NCI-H446 treated with DMSO at 0.1 percent for 48 hours (cell line): ENCODE measurements at regions not wholly inside any gene's neighbourhood (a gene's known extent, or its start where the extent isn't known, plus 50 kb on each side); places are given as distances from the start of the nearest gene placed in this dataset.
"Not testable (repeated sequence)": the region's sequence is repeated elsewhere in the genome, so short reads cannot be mapped to it uniquely, and the experiment has no call there.

ENCODE experiments used
- DNase-seq: peaks from one replicate; lab custom pipeline; 2025; lab: John Stamatoyannopoulos, UW

DNA sequence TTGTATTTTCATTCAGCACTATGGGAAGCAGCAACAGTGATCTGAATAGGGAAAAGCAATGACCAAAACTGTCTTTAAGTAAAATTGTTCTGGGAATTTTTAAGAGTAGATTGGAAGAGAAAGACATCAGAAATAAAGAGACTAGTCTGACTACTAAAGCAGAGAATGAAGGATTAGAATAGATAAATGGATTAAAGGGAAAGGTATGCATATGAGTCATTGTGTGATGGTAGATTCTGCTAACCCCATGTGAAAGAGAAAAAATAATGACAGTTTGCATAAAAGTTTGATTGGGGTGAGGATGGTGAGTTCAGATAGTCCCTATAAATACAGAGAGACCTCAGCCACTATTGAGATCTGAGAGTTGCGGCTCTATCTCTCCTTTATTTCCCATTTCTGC lies 139.6 kb upstream of the DCC start:
- DNase-seq: no peak

- no peak for DNase-seq
Observed at GRCh38 chr18:52200921-52201663, 138.9 kb upstream of the DCC start.

DNA sequence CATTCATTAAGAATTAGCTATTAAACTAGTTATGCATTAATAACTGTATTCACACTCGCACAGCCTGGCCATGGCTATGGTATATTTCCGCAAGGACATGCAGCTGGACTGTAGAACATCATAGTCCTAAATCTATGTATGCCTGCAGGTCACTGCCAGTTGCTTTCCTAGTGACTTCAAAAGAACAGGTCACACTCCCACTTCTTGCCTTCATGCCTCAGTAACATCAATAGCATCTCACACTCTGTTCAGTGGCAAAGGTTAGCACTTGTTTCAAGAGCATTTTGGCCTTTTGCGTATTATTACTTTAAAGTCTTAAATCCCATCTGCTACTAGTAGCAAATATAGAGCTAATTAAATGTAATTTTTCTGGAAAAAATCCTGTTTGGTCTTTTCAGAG lies 131.4 kb upstream of the DCC start:
- DNase-seq: no peak

GRCh38 chr18:52216109-52216508 lies 123.9 kb upstream of the DCC start:
- no peak for DNase-seq

DNA sequence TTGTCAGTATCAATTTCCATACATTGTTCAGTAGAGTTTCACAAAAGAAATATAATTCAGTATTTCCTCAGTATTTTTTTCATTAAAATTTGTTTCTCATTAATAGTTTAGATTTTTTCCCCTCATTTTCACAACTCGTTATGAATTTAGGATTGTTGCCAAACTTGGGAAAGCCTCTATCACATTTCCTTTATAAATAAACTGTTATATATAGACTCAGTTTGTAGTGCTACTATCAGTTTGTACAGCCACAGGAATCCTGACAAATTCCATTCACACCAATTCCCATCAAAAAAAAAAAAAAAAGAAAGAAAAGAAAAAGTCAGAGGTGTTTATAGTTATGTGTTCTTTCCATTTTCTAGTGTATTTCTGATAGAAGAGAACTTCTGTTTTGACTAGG lies 123.3 kb upstream of the DCC start:
- DNase-seq: no peak

GRCh38 chr18:52219102-52219501 lies 120.9 kb upstream of the DCC start:
- no peak for DNase-seq

DNA sequence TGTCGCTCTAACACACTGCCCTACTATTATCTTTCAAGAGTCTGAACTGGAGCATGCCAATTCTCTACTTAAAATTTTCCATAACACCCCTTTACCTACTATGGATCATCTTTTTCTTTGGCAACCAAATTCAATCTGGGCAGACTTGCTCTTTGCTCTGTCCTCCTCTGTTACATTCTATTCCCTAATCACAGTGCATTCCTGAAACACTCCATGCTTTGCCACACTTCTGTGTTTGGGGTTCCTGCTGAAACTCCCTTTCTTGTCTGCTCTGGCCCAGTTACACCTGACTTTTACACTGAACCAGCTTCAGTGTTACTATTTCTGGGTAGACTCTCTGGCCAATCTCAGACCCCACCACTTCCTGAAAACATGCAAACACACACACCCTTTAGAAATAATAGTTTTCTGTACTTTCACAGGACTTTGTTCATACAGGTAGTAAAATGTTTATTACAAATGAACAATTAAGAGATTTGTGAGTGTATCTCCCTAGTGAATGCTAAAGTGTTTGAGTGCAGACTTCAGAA lies 119.9 kb upstream of the DCC start:
- DNase-seq: no peak

GRCh38 chr18:52222211-52222610 lies 117.8 kb upstream of the DCC start:
- DNase-seq: no peak

DNA sequence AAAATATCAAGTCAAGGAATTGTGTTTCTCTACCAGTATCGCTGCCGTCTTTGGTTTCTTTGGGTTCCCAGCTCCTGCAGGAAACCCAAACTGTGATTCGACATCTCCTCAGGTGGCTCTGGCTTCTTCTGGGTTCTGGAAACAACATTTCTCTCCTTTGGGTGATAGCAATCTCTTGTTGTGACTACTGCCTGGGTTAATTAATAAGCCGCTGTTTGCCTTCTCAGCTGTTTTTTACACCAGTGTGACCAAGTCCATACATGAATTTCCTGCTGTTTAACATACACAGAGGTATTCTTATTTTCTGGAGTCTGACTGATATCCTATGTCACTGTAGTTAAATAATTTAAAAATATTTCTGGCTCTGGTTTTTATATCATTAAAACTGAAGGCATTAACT lies 112.5 kb upstream of the DCC start:
- DNase-seq: no peak

- DNase-seq: no peak
Observed at GRCh38 chr18:52228166-52228565, 111.8 kb upstream of the DCC start.

- no peak for DNase-seq
Observed at GRCh38 chr18:52236131-52236530, 103.9 kb upstream of the DCC start.

DNA sequence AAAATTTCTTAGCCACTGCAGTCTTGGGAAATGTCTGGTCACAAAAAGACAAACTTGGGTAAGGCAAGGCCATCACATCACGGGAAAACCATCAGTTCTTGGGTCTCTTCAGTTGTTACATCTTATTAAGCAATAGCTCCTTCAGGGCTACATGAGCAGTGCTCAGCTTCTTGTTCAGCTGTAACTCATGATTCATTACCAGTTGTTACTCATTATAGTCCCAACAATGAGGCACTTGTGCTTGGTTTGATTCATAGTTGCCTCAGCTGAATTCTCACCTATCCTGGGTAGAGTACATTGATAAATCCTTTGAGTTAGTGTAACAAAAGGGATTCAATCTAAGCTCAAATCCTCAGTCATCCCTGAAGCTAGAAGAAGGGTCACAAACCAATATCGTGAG lies 102.4 kb upstream of the DCC start:
- no peak for DNase-seq

DNA sequence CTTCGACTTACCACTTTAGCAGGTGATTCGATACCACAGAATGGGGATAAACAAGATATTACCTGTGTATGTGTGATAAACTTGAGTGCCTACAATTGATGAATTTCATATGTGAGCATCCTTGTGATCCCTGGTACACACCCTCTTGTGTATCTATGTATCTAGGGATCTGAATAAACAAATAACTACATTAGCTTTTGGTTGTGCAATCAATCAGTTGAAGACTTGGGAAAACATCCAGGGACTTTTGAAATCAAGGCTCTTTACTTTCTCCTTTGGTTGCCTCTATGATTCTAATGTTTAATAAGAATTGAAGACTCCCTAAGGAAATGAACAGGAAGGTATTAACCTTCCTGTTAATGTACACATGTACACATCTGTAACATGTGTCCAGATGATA lies 97.3 kb upstream of the DCC start:
- no peak for DNase-seq

- no peak for DNase-seq
Observed at GRCh38 chr18:52244658-52245057, 95.3 kb upstream of the DCC start.

DNA sequence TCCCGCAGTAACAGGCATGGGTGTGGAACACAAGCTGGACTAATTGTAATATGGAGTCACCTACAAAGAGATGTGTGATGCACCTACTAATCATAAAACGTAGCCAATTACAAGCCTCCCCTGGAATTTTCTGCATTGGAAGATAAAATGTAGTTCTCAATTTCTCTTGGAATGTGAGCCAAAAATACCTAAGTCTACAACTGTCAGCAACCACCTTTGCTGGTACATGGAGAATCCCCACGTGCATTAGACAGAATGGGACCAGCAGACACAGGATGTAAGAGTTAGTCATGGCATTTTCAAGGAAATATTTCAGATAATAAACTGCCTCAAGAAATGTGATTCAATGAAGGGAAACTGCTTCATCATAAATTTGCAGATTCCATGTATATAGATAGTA lies 85.6 kb upstream of the DCC start:
- DNase-seq: no peak

DNA sequence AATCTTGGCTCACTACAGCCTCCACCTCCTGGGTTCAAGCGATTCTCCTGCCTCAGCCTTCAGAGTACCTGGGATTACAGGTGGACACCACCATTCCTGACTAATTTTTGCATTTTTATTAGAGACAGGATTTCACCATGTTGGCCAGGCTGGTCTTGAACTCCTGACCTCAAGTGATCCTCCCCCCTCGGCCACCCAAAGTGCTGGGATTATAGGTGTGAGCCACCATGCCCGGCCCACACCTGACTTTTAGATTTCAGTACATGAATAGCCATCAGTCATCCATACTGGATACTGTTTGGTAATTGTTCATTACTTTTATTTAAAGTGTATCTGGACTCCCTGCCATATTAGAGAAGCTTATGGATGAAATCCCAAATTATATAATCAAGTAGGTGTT lies 82.6 kb upstream of the DCC start:
- DNase-seq: not testable (repeated sequence)

DNA sequence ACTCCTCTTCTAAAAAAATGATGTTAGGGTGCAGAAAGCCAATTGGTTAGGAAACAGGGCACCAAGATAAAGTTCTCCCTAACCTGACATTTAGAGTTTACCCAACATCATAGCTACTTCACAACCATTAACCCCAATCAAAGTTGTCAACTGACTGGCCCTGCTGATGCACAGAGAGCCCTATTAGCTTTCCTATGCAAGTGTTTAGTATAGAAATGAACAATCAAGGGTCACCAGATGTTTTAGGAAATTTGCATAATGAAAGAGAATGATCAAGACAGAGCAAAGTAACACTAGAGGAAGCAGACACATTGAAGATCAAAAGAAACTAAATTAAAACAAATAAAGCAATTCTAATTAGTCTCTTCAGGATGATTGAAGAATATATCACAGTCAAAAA lies 64.2 kb upstream of the DCC start:
- DNase-seq: no peak

DNA sequence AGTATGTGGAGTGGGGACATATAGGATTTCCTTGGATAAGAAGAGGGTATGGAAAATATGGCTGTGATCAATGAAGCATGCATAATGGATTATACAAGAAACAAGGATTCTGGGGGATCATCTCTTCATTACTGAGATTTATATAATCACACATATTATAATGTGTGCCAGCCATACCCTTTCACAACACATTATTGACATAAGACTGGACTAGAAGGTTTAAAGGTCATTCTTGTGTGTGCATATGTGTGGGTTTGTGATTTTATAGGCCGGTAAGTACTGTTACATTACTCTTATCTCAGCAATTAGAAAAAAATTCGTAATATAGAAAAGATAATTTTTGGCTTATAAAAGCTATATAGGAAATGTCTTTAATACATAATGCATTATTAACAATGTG lies 62.2 kb upstream of the DCC start:
- no peak for DNase-seq

DNA sequence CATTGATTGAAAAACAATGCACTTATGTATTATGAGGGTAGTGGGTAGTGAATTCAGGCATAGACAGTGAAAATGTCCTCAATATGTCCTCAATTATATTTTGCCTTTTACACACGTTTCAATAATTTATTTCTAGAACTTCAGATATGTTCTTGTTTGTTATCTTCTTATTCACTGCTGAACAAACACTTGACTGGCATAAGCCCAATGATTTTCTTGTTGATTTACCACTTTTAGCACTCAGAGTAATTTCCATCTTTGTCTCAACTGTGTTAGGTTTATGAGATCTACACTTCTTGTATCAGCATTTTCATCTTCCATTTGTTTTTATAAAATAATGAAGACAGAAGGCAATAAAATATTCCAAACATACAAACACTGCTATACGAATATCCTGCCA lies 61.8 kb upstream of the DCC start:
- DNase-seq: no peak

DNA sequence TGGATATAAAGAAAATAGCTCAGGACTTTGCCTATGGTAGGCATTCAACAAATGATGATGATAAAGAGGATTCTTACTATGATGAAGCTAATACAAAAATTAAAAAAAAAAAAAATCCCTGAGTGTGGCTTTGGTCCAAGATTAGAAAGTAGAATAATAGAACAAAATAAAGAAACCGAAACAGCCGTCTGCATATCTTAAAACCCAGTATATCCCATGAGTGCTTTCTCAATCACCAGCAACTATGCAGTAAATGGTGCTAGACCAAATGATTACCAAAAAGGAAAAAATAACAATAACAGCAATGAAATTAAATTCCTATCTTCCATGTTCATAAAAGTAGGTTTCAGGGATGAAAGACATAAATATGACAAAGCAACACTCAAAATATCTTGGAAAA lies 59.3 kb upstream of the DCC start:
- no peak for DNase-seq

DNA sequence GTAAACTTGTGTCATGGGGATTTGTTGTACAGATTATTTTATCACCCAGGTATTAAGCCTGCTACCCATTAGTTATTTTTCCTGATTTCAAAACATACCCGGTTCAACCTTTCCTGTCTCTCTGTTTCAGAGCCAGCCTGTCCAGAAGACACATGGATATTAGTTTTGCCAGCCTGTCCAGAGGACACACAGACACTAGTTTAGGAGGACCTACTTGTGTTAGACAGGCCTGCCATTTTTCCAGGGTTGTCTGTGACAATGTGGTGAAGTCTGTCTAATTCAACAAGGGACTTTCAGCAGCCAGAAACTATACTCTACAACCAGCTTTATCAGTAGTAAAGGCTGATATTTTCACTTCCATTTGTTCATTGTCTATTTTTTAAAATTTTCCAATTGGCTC lies 56.1 kb upstream of the DCC start:
- no peak for DNase-seq

- DNase-seq: no peak
Observed at GRCh38 chr18:52286675-52287074, 53.3 kb upstream of the DCC start.

DNA sequence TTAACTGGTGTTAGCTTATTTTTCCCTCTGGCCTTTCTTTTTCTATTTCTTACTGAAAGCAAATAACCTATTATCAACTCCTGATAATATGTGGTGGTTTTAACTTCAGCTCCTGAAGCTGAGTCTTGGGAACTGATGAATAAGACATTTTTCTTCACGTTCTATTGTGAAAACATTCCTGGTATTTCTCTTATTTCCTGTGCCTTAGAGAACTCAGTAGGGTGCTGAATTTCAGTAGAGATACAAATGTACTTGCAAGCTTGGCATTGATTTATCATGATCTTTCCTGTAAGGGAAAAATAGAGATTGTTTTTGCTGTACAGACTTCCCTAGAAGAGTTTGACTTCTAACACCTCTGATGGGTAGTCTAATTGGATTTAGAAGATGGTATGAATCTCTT lies 52.8 kb upstream of the DCC start:
- DNase-seq: no peak

GRCh38 chr18:52288403-52289004 lies 51.5 kb upstream of the DCC start:
- DNase-seq: no peak
